AG04449 (cell line): ENCODE measurements at regions not wholly inside any gene's neighbourhood (a gene's known extent, or its start where the extent isn't known, plus 50 kb on each side); places are given as distances from the start of the nearest gene placed in this dataset.

Source experiments
- CTCF ChIA-PET: fragments of 350-600 bp; formaldehyde crosslinking; extraction: SDS; loops from one replicate; lab custom pipeline; 2021; ENCODE audit warnings: antibody characterized with exemption; lab: Yijun Ruan, JAX
- POLR2A ChIA-PET: fragments of 400-600, 350-600 bp; formaldehyde crosslinking; extraction: SDS; loops from one replicate; lab custom pipeline; 2020; ENCODE audit warnings: antibody characterized with exemption, inconsistent platforms; lab: Yijun Ruan, JAX
- DNase-seq: peaks from one replicate; pipeline ENCODE4 v3.0.0-alpha.2; 2010; ENCODE audit warnings: low read depth, low spot score
- H3K4me3 ChIP-seq: 2 replicates; pipeline ENCODE4 v1.5.1; 2011; ENCODE audit warnings: low read depth, mild to moderate bottlenecking, control low read depth, low read length
- CTCF ChIP-seq: IDR thresholded peaks from one replicate; pipeline ENCODE4 v1.5.1; 2011; ENCODE audit warnings: mild to moderate bottlenecking, moderate library complexity, low read length, control low read depth, inconsistent platforms; ENCODE audit not compliant: insufficient read depth; ENCODE audit errors: missing control alignments

- ChIA-PET POLR2A (no interaction called here), CTCF (interaction anchor here (1.0 to 1.5 kb wide), 3 partner anchors 26 to 98 kb away, joined by 3 to 6 read pairs (median 6); no protein-coding TSS in a partner anchor)
- TF ChIP-seq CTCF: no peak
Observed at GRCh38 chr3:124591699-124592098, 138.6 kb upstream of the UMPS start.

GRCh38 chr3:124592658-124593441, 137.4 kb upstream of the UMPS start:
- DNase-seq: no peak
- H3K4me3 ChIP-seq: no peak overlapping the region
- CTCF ChIA-PET: interaction anchor here (1.0 kb wide), 1 partner anchor 96 kb away, joined by 3 read pairs; no protein-coding TSS in a partner anchor
- TF ChIP-seq CTCF: no peak
- POLR2A ChIA-PET: no interaction called here

More at GRCh38 chr3:124591699-124592098, 138.6 kb upstream of the UMPS start:
- DNase-seq: no peak
- H3K4me3 ChIP-seq: no peak overlapping the region

- POLR2A ChIA-PET: no interaction called here
Observed at GRCh38 chr3:124593442-124593829, 136.8 kb upstream of the UMPS start.

GRCh38 chr3:124594581-124594980, 135.7 kb upstream of the UMPS start:
- H3K4me3 ChIP-seq: no peak overlapping the region
- DNase-seq: no peak
- CTCF ChIA-PET: interaction anchor here (1.4 kb wide), 1 partner anchor 29 kb away, joined by 3 read pairs; no protein-coding TSS in a partner anchor
- no peak for TF ChIP-seq CTCF
- POLR2A ChIA-PET: no interaction called here

More at GRCh38 chr3:124593442-124593829, 136.8 kb upstream of the UMPS start:
- H3K4me3 ChIP-seq: no peak overlapping the region
- no peak for TF ChIP-seq CTCF
- CTCF ChIA-PET: no interaction called here
- no peak for DNase-seq

GRCh38 chr3:124597273-124597672, 133.0 kb upstream of the UMPS start:
- TF ChIP-seq CTCF: no peak
- DNase-seq: no peak
- POLR2A ChIA-PET: no interaction called here
- CTCF ChIA-PET: interaction anchor here (0.6 to 1.7 kb wide), 4 partner anchors 32 to 1183 kb away, joined by 3 to 8 read pairs (median 6); no protein-coding TSS in a partner anchor
- no peak overlapping the region for H3K4me3 ChIP-seq

GRCh38 chr3:124597979-124598378, 132.3 kb upstream of the UMPS start:
- POLR2A ChIA-PET: no interaction called here

More at GRCh38 chr3:124597979-124598378, 132.3 kb upstream of the UMPS start:
- no peak overlapping the region for H3K4me3 ChIP-seq
- DNase-seq: no peak
- no peak for TF ChIP-seq CTCF
- CTCF ChIA-PET: interaction anchor here (0.6 to 1.7 kb wide), 3 partner anchors 33 to 1184 kb away, joined by 4 to 8 read pairs (median 7); no protein-coding TSS in a partner anchor
